ENCODE measurements at regions not wholly inside any gene's neighbourhood (a gene's known extent, or its start where the extent isn't known, plus 50 kb on each side); places are given as distances from the start of the nearest gene placed in this dataset.
A peak's percentile ranks its signal among the peaks of the same experiment; 100 is the strongest.

DNA sequence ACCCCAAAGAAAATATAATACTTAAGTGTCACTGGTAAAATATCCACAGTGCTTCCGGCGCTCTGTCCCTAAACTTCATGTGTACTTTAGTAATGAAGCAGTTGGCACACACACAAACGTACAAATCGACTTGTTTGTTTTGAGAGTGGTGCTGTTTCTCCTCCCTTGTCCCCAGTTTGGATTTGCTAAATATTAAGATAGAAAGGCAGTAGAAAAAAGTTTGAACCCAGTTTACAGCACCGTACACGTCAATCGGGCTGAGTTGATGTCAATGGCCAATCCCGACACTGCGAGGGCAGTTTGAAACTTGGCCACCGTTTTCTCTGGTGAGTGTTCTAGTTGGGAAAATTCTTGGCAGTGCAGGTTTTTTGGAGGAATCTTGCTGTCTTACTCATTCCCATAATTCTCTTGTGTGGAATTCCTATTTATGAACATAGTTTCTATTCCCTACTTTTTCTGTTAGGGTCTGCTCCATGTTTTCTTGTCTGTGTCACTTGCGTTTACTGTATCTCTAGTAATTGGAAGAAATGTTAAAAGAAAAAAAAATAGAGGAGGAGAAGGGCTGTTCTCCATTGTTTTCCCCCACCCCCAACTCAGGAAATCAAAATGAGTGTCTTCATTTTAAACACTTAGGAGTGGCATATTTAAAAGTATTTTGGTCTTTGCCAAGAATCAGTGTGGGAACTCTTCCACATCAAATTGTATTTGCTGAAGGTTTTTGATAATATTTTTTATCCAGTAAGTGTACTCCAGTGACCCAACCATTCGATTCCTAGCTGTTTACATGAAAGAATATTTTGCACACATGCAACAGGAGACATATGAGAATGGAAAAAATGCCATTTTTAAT is 72.3 kb downstream of the OR2B2 start:
- Histone ChIP-seq H3K36me3 (no peaks in the 10 kb centered on the region), H3K9me3 (no peaks in the 10 kb centered on the region), H3K27me3 (peaks cover 9% of the 10 kb centered on the region), H3K27ac (peak overlapping the region in 3 of 4 donors; percentile 90 to 97 (median 91)), H3K4me1 (peaks cover 0 to 33% (median 0%) of the 10 kb centered on the region in 3 donors), H3K4me3 (peak overlapping the region; percentile 63 to 70)
- TF ChIP-seq POLR2A (IDR thresholded peaks at IDR 0.05) = no peak
- no peak for TF ChIP-seq POLR2AphosphoS5 (IDR thresholded peaks at IDR 0.05)
- WGBS, 2 donors (ENCODE audit: low coverage in 1 of 2) = 4% methylated on average over 11 to 12 of the region's 12 CpGs
- no peak for ATAC-seq

DNA sequence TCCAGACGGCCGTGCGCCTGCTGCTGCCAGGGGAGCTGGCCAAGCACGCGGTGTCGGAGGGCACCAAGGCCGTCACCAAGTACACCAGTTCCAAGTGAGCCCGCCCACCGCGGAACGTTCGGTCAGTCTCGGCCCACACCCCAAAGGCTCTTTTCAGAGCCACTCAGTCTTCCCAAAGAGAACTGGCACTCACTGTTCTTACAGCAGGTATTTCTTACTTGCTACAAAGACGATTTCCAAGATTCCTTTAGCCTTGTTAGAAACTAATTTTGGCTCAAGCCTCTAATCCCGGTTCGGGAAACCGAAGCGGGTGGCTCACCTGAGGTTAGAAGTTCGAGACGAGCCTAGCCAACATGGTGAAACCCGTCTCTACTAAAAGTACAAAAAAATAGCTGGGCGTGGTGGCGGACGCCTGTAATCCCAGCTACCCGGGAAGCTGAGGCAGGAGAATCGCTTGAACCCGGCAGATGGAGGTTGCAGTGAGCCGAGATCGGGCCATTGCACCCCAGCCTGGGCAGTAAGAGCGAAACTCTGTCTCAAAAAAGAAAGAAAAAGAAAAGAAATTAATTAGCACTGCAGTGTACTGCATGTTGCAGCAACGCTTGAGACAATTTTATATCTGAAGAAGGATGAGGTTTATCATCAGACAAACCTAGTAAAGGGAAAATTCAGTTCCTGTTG is 73.1 kb downstream of the OR2B2 start:
- Histone ChIP-seq H3K9me3 (no peaks in the 10 kb centered on the region), H3K36me3 (no peaks in the 10 kb centered on the region), H3K4me3 (peak overlapping the region; percentile 63 to 70), H3K27ac (peak overlapping the region; percentile 85 to 97 (median 90)), H3K27me3 (peaks cover 9% of the 10 kb centered on the region), H3K4me1 (peaks cover 0 to 35% (median 0%) of the 10 kb centered on the region in 3 donors)
- TF ChIP-seq EP300 (IDR thresholded peaks at IDR 0.05) = no peak
- TF ChIP-seq POLR2AphosphoS5 (IDR thresholded peaks at IDR 0.05) = no peak
- TF ChIP-seq, protein P1, sequence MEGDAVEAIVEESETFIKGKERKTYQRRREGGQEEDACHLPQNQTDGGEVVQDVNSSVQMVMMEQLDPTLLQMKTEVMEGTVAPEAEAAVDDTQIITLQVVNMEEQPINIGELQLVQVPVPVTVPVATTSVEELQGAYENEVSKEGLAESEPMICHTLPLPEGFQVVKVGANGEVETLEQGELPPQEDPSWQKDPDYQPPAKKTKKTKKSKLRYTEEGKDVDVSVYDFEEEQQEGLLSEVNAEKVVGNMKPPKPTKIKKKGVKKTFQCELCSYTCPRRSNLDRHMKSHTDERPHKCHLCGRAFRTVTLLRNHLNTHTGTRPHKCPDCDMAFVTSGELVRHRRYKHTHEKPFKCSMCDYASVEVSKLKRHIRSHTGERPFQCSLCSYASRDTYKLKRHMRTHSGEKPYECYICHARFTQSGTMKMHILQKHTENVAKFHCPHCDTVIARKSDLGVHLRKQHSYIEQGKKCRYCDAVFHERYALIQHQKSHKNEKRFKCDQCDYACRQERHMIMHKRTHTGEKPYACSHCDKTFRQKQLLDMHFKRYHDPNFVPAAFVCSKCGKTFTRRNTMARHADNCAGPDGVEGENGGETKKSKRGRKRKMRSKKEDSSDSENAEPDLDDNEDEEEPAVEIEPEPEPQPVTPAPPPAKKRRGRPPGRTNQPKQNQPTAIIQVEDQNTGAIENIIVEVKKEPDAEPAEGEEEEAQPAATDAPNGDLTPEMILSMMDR (IDR thresholded peaks at IDR 0.05) = no peak
- no peak for TF ChIP-seq POLR2A (IDR thresholded peaks at IDR 0.05)
- 0% methylated on average over 11 to 24 of the region's 31 CpGs for WGBS, 2 donors (ENCODE audit: low coverage in 1 of 2)
- ATAC-seq = peak; percentile 53

DNA sequence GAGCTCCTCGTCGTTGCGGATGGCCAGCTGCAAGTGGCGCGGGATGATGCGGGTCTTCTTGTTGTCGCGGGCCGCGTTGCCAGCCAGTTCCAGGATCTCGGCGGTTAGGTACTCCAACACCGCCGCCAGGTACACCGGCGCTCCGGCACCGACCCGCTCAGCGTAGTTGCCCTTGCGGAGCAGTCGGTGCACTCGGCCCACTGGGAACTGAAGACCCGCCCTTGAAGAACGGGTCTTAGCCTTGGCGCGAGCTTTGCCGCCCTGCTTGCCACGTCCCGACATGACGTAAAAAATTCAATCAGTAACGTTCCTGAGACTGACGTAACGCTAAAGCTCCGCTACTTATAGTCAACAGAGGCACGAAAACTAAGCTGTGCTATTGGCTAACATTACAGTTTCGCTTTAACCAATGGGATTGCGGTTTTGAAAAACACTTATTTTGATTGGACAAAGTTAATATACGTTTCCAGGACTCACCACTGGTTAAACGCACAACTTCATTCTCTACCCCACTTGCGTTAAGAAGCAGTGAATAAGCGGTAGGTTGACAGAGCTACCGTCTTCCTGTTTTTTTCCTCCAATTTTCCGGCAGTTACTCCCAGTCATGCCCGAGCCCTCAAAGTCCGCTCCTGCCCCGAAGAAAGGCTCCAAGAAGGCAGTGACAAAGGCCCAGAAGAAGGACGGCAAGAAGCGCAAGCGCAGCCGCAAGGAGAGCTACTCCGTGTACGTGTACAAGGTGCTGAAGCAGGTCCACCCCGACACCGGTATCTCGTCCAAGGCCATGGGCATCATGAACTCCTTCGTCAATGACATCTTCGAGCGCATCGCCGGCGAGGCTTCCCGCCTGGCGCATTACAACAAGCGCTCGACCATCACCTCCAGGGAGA is 73.9 kb downstream of the OR2B2 start:
- Histone ChIP-seq H3K36me3 (no peaks in the 10 kb centered on the region), H3K4me3 (peak overlapping the region; percentile 63 to 70), H3K27ac (peak overlapping the region; percentile 85 to 97 (median 90)), H3K9me3 (no peaks in the 10 kb centered on the region), H3K27me3 (peaks cover 9% of the 10 kb centered on the region), H3K4me1 (peaks cover 0 to 35% (median 0%) of the 10 kb centered on the region in 3 donors)
- 0% methylated on average over 8 to 10 of the region's 66 CpGs for WGBS, 2 donors (ENCODE audit: low coverage in 1 of 2)
- ATAC-seq = peak; percentile 95
- TF ChIP-seq POLR2AphosphoS5 (IDR thresholded peaks at IDR 0.05) (peak; percentile 95), EP300 (IDR thresholded peaks at IDR 0.05) (no peak), POLR2A (IDR thresholded peaks at IDR 0.05) (peak; percentile 77 to 78)
- TF ChIP-seq, protein P1 (IDR thresholded peaks at IDR 0.05) = peak in 2 of 4 experiments; percentile 43 to 54

- TF ChIP-seq POLR2A (IDR thresholded peaks at IDR 0.05) (no peak), EP300 (IDR thresholded peaks at IDR 0.05) (no peak), POLR2AphosphoS5 (IDR thresholded peaks at IDR 0.05) (no peak)
- TF ChIP-seq, protein P1 (IDR thresholded peaks at IDR 0.05) = no peak
- H3K36me3 ChIP-seq = no peaks in the 10 kb centered on the region
- ATAC-seq = peak; percentile 46
- no peaks in the 10 kb centered on the region for H3K9me3 ChIP-seq
- H3K27ac ChIP-seq = peak overlapping the region; percentile 85 to 97 (median 90)
- peaks cover 9% of the 10 kb centered on the region for H3K27me3 ChIP-seq
- peaks cover 0 to 35% (median 0%) of the 10 kb centered on the region in 3 donors for H3K4me1 ChIP-seq
- 0% methylated on average over 2 to 8 of the region's 11 CpGs for WGBS, 2 donors (ENCODE audit: low coverage in 1 of 2)
- peak overlapping the region; percentile 63 to 70 for H3K4me3 ChIP-seq
These were observed 74.6 kb downstream of the OR2B2 start for GRCh38 chr6:27837625-27838057.

Measured in gastroesophageal sphincter (tissue), 4 donors.